OCI-LY1 (cell line): ENCODE measurements at regions not wholly inside any gene's neighbourhood (a gene's known extent, or its start where the extent isn't known, plus 50 kb on each side); places are given as distances from the start of the nearest gene placed in this dataset.

ENCODE experiments used
- H2AFZ ChIP-seq: fragments of 200-600 bp; sonication (generic), shearing (Covaris generic); 2 replicates; pipeline ENCODE4 v1.6.0; 2014; ENCODE audit warnings: antibody characterized with exemption, mild to moderate bottlenecking, low read length
- H3F3A ChIP-seq: fragments of 200-600 bp; sonication (generic), shearing (Covaris generic); 2 replicates; pipeline ENCODE4 v1.6.0; 2014; ENCODE audit warnings: mild to moderate bottlenecking, antibody characterized with exemption, low read length, moderate library complexity; ENCODE audit not compliant: insufficient read depth
- H3K27ac ChIP-seq: fragments of 200-600 bp; sonication (generic); 2 replicates; pipeline ENCODE4 v1.5.1; 2014; ENCODE audit warnings: low read length, mixed run types, mild to moderate bottlenecking, low read depth; ENCODE audit not compliant: poor library complexity, severe bottlenecking
- H3K27me3 ChIP-seq: fragments of 200-600 bp; sonication (generic); 2 replicates; pipeline ENCODE4 v1.6.0; 2014; ENCODE audit warnings: antibody characterized with exemption, mild to moderate bottlenecking, low read length, moderate library complexity; ENCODE audit not compliant: insufficient read depth
- H3K36me3 ChIP-seq: fragments of 200-600 bp; sonication (generic); 2 replicates; pipeline ENCODE4 v1.6.1; 2014; ENCODE audit warnings: mild to moderate bottlenecking, antibody characterized with exemption, low read length, moderate library complexity, mixed read lengths; ENCODE audit not compliant: insufficient read depth
- H3K4me1 ChIP-seq: fragments of 200-600 bp; sonication (generic); 2 replicates; pipeline ENCODE4 v1.5.1; 2014; ENCODE audit warnings: mild to moderate bottlenecking, low read length, moderate library complexity; ENCODE audit not compliant: insufficient read depth, severe bottlenecking
- H3K4me2 ChIP-seq: fragments of 200-600 bp; sonication (generic), shearing (Covaris generic); 2 replicates; pipeline ENCODE4 v1.6.1; 2014; ENCODE audit warnings: low read length
- H3K4me3 ChIP-seq: fragments of 200-600 bp; sonication (generic); 2 replicates; pipeline ENCODE4 v1.5.1; 2014; ENCODE audit warnings: low read length, low read depth, mild to moderate bottlenecking, mixed read lengths; ENCODE audit not compliant: poor library complexity, severe bottlenecking
- H3K79me2 ChIP-seq: fragments of 200-600 bp; shearing (Covaris generic); 2 replicates; pipeline ENCODE4 v1.6.1; 2016; ENCODE audit warnings: mixed run types, low read length, mixed read lengths; ENCODE audit not compliant: insufficient read depth
- H3K9ac ChIP-seq: fragments of 200-600 bp; sonication (generic), shearing (Covaris generic); 2 replicates; pipeline ENCODE4 v1.6.1; 2014; ENCODE audit warnings: mild to moderate bottlenecking, low read length, mixed read lengths
- H3K9me2 ChIP-seq: fragments of 200-600 bp; sonication (generic), shearing (Covaris generic); 2 replicates; pipeline ENCODE4 v1.6.1; 2014; ENCODE audit warnings: low read depth, mild to moderate bottlenecking, low read length, mixed read lengths
- H3K9me3 ChIP-seq: fragments of 200-600 bp; shearing (Covaris generic); 2 replicates; pipeline ENCODE4 v1.6.1; 2014; ENCODE audit warnings: low read length, mixed read lengths
- H4K20me1 ChIP-seq: fragments of 200-600 bp; sonication (generic), shearing (Covaris generic); 2 replicates; pipeline ENCODE4 v1.6.0; 2016; ENCODE audit warnings: mild to moderate bottlenecking, low read length; ENCODE audit not compliant: insufficient read depth
- EZH2 ChIP-seq: fragments of 200-600 bp; sonication (generic), shearing (Covaris generic); IDR thresholded peaks from 2 replicates; pipeline ENCODE4 v1.8.0; 2017; ENCODE audit warnings: borderline replicate concordance, mixed run types, mild to moderate bottlenecking, antibody characterized with exemption, low read length, moderate library complexity, mixed read lengths
- TF ChIP-seq, protein P1 (sequence below): fragments of 200-600 bp; sonication (generic), shearing (Covaris generic); IDR thresholded peaks from 2 replicates; pipeline ENCODE4 v1.5.1; 2017; ENCODE audit warnings: mild to moderate bottlenecking, antibody characterized with exemption, low read length, moderate library complexity, mixed read lengths

DNA sequence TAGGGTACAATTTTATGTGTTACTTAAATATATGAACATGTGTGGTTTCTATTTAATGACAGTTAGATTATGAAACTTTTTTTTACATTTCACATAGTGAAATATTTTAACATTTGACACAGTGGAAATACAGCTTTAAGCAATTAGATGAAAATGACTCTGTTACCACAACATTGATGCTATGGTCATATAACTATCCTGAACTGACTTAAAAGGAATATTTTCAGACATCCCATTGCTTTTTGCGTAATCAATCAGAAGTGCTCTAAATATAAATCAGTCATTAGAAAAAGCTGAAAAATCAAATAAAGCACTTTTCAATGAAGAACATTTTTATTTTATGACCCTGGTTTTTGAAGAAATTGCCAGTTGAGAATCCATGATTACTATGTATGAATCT, 80.3 kb downstream of the UFM1 start:
- Histone ChIP-seq H3K9ac (no peak overlapping the region), H3K9me3 (no peaks in the 10 kb centered on the region), H3K27me3 (no peaks in the 10 kb centered on the region), H3K4me3 (no peak overlapping the region), H3K4me2 (no peak overlapping the region), H3K36me3 (no peaks in the 10 kb centered on the region), H2AFZ (no peak overlapping the region), H3K79me2 (no peaks in the 10 kb centered on the region), H3K4me1 (no peaks in the 10 kb centered on the region), H3K9me2 (no peaks in the 10 kb centered on the region), H3K27ac (no peak overlapping the region), H4K20me1 (no peaks in the 10 kb centered on the region), H3F3A (no peaks in the 10 kb centered on the region)
- TF ChIP-seq EZH2: no peak
- TF ChIP-seq, protein P1, sequence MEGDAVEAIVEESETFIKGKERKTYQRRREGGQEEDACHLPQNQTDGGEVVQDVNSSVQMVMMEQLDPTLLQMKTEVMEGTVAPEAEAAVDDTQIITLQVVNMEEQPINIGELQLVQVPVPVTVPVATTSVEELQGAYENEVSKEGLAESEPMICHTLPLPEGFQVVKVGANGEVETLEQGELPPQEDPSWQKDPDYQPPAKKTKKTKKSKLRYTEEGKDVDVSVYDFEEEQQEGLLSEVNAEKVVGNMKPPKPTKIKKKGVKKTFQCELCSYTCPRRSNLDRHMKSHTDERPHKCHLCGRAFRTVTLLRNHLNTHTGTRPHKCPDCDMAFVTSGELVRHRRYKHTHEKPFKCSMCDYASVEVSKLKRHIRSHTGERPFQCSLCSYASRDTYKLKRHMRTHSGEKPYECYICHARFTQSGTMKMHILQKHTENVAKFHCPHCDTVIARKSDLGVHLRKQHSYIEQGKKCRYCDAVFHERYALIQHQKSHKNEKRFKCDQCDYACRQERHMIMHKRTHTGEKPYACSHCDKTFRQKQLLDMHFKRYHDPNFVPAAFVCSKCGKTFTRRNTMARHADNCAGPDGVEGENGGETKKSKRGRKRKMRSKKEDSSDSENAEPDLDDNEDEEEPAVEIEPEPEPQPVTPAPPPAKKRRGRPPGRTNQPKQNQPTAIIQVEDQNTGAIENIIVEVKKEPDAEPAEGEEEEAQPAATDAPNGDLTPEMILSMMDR: no peak

DNA sequence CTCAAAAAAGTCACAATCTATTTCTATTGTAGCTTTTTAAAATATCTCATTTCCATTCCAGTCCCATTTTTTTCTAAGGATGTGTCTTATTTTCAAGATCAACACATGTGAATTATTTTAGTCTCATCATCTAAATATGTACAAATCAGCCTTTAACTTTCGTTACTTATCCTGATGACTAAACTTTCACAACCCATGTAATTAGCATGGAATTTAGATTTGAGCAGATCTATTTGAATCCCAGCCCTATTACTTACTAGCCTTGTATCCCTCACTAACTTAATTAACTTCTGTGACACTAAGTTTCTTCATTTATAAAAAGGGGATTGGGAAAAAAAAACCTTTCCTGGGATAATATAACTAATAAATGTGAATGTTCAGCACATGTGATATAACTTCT, 81.1 kb downstream of the UFM1 start:
- Histone ChIP-seq H3K27me3 (no peaks in the 10 kb centered on the region), H3K36me3 (no peaks in the 10 kb centered on the region), H3K9me3 (no peaks in the 10 kb centered on the region), H3K27ac (no peak overlapping the region), H3K9ac (no peak overlapping the region), H3K4me2 (no peak overlapping the region), H3K79me2 (no peaks in the 10 kb centered on the region), H2AFZ (no peak overlapping the region), H3F3A (no peaks in the 10 kb centered on the region), H3K9me2 (no peaks in the 10 kb centered on the region), H3K4me1 (no peaks in the 10 kb centered on the region), H4K20me1 (no peaks in the 10 kb centered on the region), H3K4me3 (no peak overlapping the region)
- TF ChIP-seq, protein P1: no peak
- no peak for TF ChIP-seq EZH2

DNA sequence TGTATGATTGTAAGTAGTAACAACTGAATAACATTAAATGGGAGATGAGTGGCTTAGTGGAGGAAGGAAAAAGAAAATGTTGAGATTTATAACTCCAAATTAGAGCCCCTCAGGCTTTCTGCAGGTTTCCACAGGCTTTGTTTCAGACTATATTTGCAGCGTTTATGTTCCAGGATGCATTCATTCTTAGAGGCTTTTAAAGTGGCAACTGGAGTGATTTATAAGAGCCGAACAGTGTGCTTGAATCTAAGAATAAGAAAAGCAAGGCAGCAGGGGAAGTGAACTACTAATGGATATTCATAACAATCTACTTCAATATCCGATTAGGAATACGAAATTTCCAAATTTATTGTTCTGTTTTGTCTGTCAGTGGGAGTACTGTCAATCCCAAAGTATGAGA, 91.0 kb downstream of the UFM1 start:
- Histone ChIP-seq H3K9ac (no peak overlapping the region), H2AFZ (no peak overlapping the region), H3K9me3 (no peaks in the 10 kb centered on the region), H3K36me3 (no peaks in the 10 kb centered on the region), H3K27ac (no peak overlapping the region), H3K4me1 (no peaks in the 10 kb centered on the region), H3K79me2 (no peaks in the 10 kb centered on the region), H3K27me3 (no peaks in the 10 kb centered on the region), H3F3A (no peaks in the 10 kb centered on the region), H3K9me2 (no peaks in the 10 kb centered on the region), H3K4me2 (no peak overlapping the region), H3K4me3 (no peak overlapping the region), H4K20me1 (no peaks in the 10 kb centered on the region)
- no peak for TF ChIP-seq EZH2
- TF ChIP-seq, protein P1: no peak
